ENCODE measurements at regions not wholly inside any gene's neighbourhood (a gene's known extent, or its start where the extent isn't known, plus 50 kb on each side); places are given as distances from the start of the nearest gene placed in this dataset.

DNA sequence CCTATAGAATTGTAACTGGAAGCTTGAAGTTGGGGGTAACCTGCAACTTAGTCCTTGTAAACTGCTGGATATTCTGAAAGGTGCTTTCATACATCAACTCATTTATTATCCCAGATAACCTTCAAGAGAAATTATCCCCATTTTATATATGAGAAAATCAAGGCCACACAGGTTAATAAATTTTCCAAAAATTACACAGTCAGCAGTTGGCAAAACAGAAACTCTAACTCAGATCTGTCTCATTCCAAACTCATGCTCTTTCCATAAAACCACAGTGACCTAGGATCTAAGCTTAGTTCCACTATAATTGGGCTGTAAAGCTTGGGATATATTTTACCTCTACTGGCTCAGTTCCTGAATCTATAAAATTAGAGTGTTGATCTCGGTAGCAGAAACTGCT, 167.6 kb upstream of the DDX18 start:
- Histone ChIP-seq H2AK5ac (ENCODE audit: low read depth, low read length) (no peak overlapping the region), H2BK20ac (ENCODE audit: low read length) (no peak overlapping the region), H2BK5ac (ENCODE audit: low read depth, low read length) (no peak overlapping the region), H3K27ac (ENCODE audit: low read depth, low read length) (no peak overlapping the region), H2BK120ac (replicated peaks; ENCODE audit: low read depth, low read length) (no peak overlapping the region), H3K56ac (replicated peaks; ENCODE audit: insufficient read length, low read depth, low read length) (no peak overlapping the region), H2BK12ac (ENCODE audit: low read depth, low read length) (no peak overlapping the region), H3K4ac (replicated peaks; ENCODE audit: insufficient read length, low read depth, low read length) (no peak overlapping the region), H3K18ac (ENCODE audit: extremely low read depth, low read length) (no peak overlapping the region), H3K9ac (replicated peaks in 1 of 4; ENCODE audit: extremely low read depth in 1 of 4, low read depth in 3 of 4, low read length in 3 of 4) (no peak overlapping the region), H3K14ac (ENCODE audit: insufficient read length) (no peak overlapping the region), H2BK15ac (ENCODE audit: low read length) (no peak overlapping the region), H3K36me3 (ENCODE audit: control insufficient read depth in 2 of 4, insufficient read depth in 4 of 4, low read length in 3 of 4) (no peaks in the 10 kb centered on the region), H4K20me1 (replicated peaks in 1 of 2; ENCODE audit: control insufficient read depth in 1 of 2, insufficient read depth in 2 of 2, low read length in 2 of 2) (no peaks in the 10 kb centered on the region), H3K9me3 (ENCODE audit: insufficient read depth in 2 of 2, low read depth in 1 of 2, low read length in 1 of 2) (peaks cover 0 to 4% of the 10 kb centered on the region in 2 experiments; a peak in 1 of 4 replicates), H3K23ac (ENCODE audit: insufficient read length) (no peak overlapping the region), H3K79me2 (ENCODE audit: control insufficient read depth in 1 of 2, insufficient read depth in 2 of 2, low read length in 2 of 2) (no peaks in the 10 kb centered on the region), H4K8ac (ENCODE audit: extremely low read depth, insufficient read depth, low read length) (no peak overlapping the region), H3K4me1 (replicated peaks in 1 of 4; ENCODE audit: control insufficient read depth in 3 of 4, insufficient read depth in 4 of 4, low read length in 3 of 4) (no peaks in the 10 kb centered on the region), H3K4me2 (ENCODE audit: insufficient read depth in 1 of 2, low read depth in 2 of 2, low read length in 2 of 2) (no peak overlapping the region), H4K91ac (replicated peaks; ENCODE audit: insufficient read length, low read length) (no peak overlapping the region), H3K79me1 (ENCODE audit: low read depth, low read length) (no peaks in the 10 kb centered on the region), H2AFZ (ENCODE audit: low read length) (no peak overlapping the region), H3K27me3 (replicated peaks in 1 of 4; ENCODE audit: control insufficient read depth in 3 of 4, extremely low read depth in 1 of 4, insufficient read depth in 3 of 4, low read length in 3 of 4) (no peaks in the 10 kb centered on the region), H4K5ac (ENCODE audit: insufficient read length, low read depth, low read length) (no peak overlapping the region), H3K4me3 (ENCODE audit: extremely low read depth in 1 of 4, insufficient read depth in 2 of 4, low read depth in 3 of 4, low read length in 4 of 4) (no peak overlapping the region), H3K23me2 (ENCODE audit: low read depth, low read length) (no peaks in the 10 kb centered on the region)
- no peak for FAIRE-seq
- ChIA-PET POLR2A (ENCODE audit: partially characterized antibody) (no interaction called here), CTCF (ENCODE audit: partially characterized antibody) (interaction anchor here (1.7 kb wide), 1 partner anchor 139 kb away, joined by 3 read pairs; no protein-coding TSS in a partner anchor)
- WGBS, 2 experiments (ENCODE audit: extremely low coverage in 1 of 2, insufficient coverage in 1 of 2, insufficient read length in 1 of 2, insufficient replicate concordance in 2 of 2, low coverage in 1 of 2, low lambda C conversion rate in 2 of 2, missing lambda C conversion rate in 1 of 2), result 88% methylated on average over 1 of the region's 1 CpG; no CpG with 5 or more reads in 1 of the 2 experiments
- no peak for DNase-seq (ENCODE audit: low read depth in 1 of 2, low spot score in 2 of 2)
- no peak for TF ChIP-seq POU5F1 (IDR thresholded peaks at IDR 0.05; ENCODE audit: low read depth, low read length)
- TF ChIP-seq NANOG (IDR thresholded peaks at IDR 0.05; ENCODE audit: insufficient read depth, low read depth, low read length, poor library complexity, severe bottlenecking), result no peak
- TF ChIP-seq KDM1A (IDR thresholded peaks at IDR 0.05; ENCODE audit: borderline replicate concordance, low read length), result no peak
- TF ChIP-seq, protein P1, sequence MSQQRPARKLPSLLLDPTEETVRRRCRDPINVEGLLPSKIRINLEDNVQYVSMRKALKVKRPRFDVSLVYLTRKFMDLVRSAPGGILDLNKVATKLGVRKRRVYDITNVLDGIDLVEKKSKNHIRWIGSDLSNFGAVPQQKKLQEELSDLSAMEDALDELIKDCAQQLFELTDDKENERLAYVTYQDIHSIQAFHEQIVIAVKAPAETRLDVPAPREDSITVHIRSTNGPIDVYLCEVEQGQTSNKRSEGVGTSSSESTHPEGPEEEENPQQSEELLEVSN (IDR thresholded peaks at IDR 0.05), result no peak
- TF ChIP-seq EP300 (IDR thresholded peaks at IDR 0.05; ENCODE audit: borderline replicate concordance in 1 of 2, low read depth in 2 of 2, low read length in 2 of 2), result no peak
- TF ChIP-seq TBP (IDR thresholded peaks at IDR 0.05; ENCODE audit: low read depth, low read length), result no peak
- TF ChIP-seq FOSL1 (IDR thresholded peaks at IDR 0.05; ENCODE audit: insufficient read depth, low read depth, low read length), result no peak
- TF ChIP-seq KDM5A (IDR thresholded peaks at IDR 0.05; ENCODE audit: low read length), result no peak
- no peak for TF ChIP-seq CREB1 (IDR thresholded peaks at IDR 0.05)
- TF ChIP-seq RNF2 (IDR thresholded peaks at IDR 0.05; ENCODE audit: borderline replicate concordance, low read depth, low read length, missing control alignments, poor library complexity, severe bottlenecking), result no peak
- TF ChIP-seq BACH1 (IDR thresholded peaks at IDR 0.05; ENCODE audit: low read length), result no peak
- no peak for TF ChIP-seq SP4 (IDR thresholded peaks at IDR 0.05; ENCODE audit: low read length)
